HG03442 (cell line): ENCODE measurements at regions not wholly inside any gene's neighbourhood (a gene's known extent, or its start where the extent isn't known, plus 50 kb on each side); places are given as distances from the start of the nearest gene placed in this dataset.
"Not testable (repeated sequence)": the region's sequence is repeated elsewhere in the genome, so short reads cannot be mapped to it uniquely, and the experiment has no call there.

Experiments
- ATAC-seq: cut with Tn5 transposase; IDR thresholded peaks from one replicate; pipeline ENCODE4 v1.9.1; 2021; ENCODE audit warnings: mild to moderate bottlenecking, moderate library complexity; ENCODE audit not compliant: unreplicated experiment

DNA sequence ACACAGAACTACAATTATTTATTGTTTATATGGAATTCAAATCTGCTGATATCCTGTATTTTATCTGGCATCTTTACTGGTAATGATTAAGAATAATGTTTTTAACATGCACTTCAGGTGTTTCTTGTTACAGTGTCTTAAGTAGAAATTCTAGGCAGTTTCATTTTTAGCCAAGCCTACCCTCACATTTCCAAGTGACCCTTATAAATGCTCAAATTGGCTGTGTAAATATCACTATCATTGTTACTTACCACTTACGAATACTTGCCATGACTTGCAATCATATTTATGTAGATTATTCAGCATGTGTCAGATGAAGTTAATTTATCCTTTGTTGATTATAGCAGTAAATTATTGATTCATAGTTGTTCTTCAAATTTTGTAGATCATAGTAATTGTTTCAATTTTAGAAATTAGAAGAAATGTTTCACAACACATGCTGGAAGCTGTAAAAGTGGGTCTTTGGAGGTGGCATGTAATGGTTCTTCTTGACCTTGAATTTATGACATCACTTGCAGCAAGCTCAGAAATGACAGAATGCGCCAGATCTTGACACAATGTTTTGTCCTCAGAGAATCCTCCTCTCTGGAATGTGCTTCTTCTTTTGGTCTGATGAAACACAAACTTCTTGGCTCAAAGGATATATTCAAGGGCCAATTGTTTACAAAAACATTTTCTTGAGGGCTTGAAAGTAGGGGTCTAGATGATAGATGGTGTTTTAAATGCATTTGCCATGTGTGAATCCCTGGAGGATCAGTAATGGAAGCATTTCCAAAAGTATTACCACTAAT, 471.8 kb downstream of the COL12A1 start:
- no peak for ATAC-seq

DNA sequence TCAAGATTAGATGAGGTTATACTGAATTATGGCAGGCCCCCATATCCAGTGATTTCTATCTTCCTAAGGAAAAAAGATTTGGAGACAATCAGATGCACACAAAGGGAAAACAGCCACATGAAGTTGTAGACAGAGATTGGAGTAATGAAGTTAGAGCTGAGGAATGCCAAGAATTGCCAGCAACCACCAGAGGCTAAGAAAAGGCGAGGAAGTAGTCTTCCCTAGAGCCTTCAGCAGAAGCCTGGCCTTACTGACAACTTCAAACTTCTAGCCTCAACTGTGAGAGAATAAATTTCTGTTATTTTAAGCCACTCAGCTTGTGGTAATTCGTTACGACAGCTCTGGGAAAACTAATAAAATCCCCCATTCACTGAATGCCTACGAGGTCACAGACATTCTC, 473.9 kb downstream of the COL12A1 start:
- no peak for ATAC-seq

GRCh38 chr6:74731204-74731603, 474.6 kb downstream of the COL12A1 start:
- ATAC-seq: no peak

- ATAC-seq: no peak
Measured at GRCh38 chr6:74720923-74721322, 484.9 kb downstream of the COL12A1 start.

GRCh38 chr6:74717591-74717990, 488.3 kb downstream of the COL12A1 start:
- no peak for ATAC-seq

- no peak for ATAC-seq
Measured at GRCh38 chr6:74715355-74716085, 490.3 kb downstream of the COL12A1 start.

DNA sequence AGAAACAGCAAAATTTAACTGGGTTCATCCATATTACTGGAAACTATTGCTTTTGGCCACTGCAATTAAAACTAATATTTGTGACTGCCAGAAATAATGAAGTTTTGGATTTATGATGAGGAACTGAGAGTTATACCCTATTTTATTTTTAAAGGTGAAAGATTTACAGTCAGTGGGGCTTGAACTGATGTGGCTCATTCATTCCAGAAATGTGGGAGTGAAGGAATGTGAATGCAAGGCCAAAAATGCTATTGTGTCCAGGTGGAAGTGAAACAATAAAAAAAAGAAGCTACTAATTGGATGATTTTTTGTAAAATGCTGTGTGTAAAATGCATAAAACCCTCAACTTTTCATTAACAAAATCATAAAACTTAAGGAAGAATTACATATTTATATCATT, 491.9 kb downstream of the COL12A1 start:
- ATAC-seq: no peak

GRCh38 chr6:74705451-74705850, 500.4 kb downstream of the COL12A1 start:
- no peak for ATAC-seq

GRCh38 chr6:74704540-74704939, 501.3 kb downstream of the COL12A1 start:
- ATAC-seq: not testable (repeated sequence)

- ATAC-seq: no peak
Measured at GRCh38 chr6:74690365-74690764, 515.5 kb downstream of the COL12A1 start.

DNA sequence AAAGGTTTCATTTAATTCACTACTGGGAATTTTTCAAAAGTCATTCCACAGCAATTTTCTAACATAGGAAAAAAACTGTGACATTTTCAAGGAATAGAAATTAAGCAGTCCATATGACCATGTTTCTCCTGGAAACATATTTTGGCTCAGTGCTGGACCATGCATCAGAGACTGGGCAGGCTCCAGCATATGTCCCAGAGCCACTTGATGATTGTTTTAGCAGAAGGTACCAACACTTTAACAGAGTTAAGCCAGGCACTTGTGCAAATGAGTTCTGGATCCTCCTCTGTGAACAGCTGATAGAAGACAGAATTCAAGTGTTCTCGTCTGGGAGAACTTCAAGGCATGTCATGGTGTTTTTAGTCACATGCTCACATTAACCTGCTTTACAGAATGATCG, 516.3 kb downstream of the COL12A1 start:
- no peak for ATAC-seq

- ATAC-seq: no peak
Measured at GRCh38 chr6:74677463-74677862, 528.4 kb downstream of the COL12A1 start.

- no peak for ATAC-seq
Measured at GRCh38 chr6:74676906-74677305, 528.9 kb downstream of the COL12A1 start.

DNA sequence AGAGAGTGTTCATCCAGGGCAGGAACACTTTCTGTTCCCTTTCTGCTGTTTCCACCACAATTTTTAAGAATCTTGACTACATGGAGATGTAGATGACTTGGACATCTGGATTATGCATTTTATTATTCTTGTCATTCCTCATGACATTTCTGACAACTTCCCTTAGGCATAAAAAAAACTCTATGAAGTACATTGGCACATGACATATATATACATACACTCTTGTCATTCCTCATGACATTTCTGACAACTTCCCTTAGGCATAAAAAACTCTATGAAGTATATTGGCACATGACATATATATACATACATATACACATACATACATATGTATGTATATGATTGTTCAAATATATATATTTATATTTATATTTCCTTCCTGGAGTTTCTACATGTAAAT, 531.5 kb downstream of the COL12A1 start:
- ATAC-seq: no peak

DNA sequence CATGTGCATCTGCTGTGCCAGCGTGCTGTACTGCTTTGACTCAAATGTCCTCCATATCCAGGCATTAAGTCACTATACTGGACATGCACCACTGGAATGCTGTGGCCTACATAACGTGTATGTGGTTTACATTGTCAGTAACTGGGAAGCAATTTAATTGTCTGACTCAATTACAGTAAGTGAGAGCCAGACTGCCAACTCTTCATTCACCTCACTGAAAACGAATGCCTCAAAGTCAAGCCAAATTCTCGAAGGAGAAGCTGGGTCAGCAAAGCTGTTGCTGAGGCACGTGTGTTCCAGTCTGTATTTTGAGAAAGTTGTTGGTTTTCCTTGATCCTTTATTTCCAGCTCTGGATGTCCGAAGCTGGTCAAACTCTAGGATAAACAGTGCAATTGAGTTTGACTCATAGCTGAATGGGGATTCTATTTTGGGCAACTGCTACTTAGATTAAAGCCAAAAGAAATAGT, 534.3 kb downstream of the COL12A1 start:
- no peak for ATAC-seq

DNA sequence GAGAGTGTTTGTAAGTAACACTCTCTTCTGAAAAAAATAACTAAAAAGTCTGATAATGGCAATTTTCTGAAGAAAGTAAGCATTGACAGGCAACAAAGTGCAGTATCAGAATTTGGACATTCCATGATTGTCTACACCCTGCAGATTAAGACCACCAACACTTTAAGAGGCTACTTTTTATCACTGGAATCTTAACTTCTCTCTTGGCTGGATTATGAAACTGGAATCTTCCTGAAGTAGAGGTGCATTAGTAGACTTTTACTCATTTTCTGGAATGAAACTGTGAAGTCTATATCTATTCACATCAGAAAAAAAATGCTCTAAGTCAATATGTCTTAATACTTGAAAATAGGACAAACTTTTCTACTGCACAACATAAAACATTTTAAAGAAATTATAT, 547.5 kb downstream of the COL12A1 start:
- ATAC-seq: no peak

DNA sequence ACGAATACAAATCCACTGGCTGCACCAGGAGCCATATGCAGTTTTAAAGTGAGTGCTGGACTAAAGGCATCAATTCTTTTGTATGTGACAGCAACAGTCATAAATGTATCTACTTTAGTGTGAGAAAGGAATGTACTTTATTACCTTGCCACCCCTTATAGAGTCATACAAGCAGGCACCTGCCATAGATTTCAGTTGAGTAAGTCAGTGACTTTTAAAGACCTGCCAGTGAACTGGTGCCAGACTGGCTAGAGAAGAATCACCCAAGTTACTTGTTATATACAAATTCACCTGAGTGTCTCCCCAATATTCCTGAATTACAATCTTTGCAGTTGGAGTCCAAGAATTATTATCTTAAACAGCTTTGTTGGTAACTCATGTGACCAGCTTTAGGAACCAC, 547.9 kb downstream of the COL12A1 start:
- ATAC-seq: no peak

DNA sequence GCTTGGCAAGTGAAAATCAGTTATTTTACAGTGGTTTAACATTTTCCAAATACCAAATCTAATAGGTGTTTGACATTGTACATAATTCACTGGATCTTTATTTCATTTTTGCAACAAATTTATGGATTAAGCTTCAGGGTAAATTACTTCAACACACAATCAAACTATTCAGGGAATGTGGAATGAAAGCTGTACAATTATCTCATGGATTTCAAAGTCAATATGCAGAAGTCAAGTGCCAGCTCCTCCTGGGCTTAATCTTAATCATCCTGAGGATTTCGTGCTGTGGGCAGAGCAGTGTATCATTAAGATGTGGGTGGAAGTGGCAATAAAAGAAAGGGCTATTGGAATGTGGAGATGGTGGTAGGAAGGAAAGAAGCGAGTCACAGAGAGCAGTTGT, 548.8 kb downstream of the COL12A1 start:
- no peak for ATAC-seq

- no peak for ATAC-seq
Measured at GRCh38 chr6:74656453-74656852, 549.4 kb downstream of the COL12A1 start.

DNA sequence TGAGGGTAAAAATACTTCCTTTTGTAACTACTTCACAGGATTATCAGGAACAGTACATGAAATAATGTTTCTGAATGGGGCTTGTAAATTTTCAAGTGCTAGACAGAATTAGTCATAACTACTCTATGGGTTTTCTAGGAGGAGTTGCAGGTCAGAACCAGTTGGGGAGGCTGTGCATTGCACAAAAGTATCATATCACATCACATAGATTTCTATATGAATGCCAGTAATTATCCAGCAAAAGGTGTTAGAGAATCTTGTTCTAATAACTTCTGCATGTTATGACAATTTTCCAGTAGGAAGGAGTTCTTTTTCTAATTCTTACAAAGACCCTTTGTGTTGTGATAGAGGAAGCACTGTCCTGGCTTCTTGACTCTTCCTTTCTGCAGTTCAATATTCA, 551.6 kb downstream of the COL12A1 start:
- no peak for ATAC-seq

DNA sequence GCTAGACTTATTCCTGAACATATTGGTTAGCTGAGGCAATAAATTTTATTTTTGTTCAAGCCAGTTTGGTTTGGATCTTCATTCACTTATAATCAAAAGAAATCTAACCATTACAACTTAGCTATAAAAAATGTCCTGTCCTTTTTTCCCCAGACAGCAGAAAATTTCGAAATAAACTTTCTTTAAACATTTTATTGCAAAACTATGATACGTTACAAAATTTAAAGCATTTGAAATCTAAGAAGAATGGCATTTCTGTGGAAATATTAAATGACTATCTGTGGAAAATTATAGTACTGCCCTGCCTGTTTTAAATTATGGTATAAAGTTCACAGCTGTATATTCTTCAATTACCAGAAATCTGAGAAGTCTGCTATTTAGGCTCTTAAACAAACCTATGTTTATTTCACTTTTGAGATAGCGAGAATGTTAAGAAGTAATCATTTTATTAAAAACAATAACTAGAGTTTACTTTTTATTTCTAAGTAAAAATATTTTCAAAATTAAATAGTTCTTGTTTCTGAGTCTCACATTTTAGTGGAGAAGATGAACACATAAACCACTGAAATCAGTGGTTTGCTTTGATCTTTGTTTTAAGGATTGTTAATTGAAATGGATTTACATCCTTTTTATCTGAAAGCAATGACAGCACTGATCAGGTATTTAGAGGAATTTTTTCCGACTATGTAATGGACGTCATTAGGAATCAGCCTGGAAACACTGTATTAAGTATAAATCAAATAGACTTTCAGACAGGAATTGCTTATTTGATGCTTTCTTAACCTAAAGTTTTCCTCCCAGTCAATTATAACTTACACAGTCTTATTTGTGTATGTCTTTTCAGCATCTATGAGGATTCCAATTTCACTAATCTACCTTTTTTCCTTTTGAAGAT, 553.7 kb downstream of the COL12A1 start:
- no peak for ATAC-seq
